ENCODE measurements at regions not wholly inside any gene's neighbourhood (a gene's known extent, or its start where the extent isn't known, plus 50 kb on each side); places are given as distances from the start of the nearest gene placed in this dataset.

GRCh38 chr10:108392286-108392685, 1227.8 kb upstream of the SORCS1 start:
- H3K27me3 ChIP-seq: no peaks in the 10 kb centered on the region
- intact Hi-C loops (cut with DNase I): no loop called here
- H3K9me3 ChIP-seq: no peaks in the 10 kb centered on the region
- WGBS, 2 donors: 74 to 84% methylated on average over 1 of the region's 1 CpG
- TF ChIP-seq EP300 (IDR thresholded peaks at IDR 0.05): no peak
- TF ChIP-seq POLR2A (IDR thresholded peaks at IDR 0.05): no peak
- no peak for TF ChIP-seq POLR2AphosphoS5 (IDR thresholded peaks at IDR 0.05)
- H3K27ac ChIP-seq: no peak overlapping the region
- H3K4me1 ChIP-seq: no peaks in the 10 kb centered on the region
- H3K4me3 ChIP-seq: no peak overlapping the region
- H3K36me3 ChIP-seq: no peaks in the 10 kb centered on the region
- no peak for DNase-seq

- no peaks in the 10 kb centered on the region for H3K4me1 ChIP-seq
- DNase-seq: no peak
- H3K4me3 ChIP-seq: no peak overlapping the region
- H3K27ac ChIP-seq: no peak overlapping the region
- TF ChIP-seq CTCF (IDR thresholded peaks at IDR 0.05) (no peak), EP300 (IDR thresholded peaks at IDR 0.05) (no peak), POLR2A (IDR thresholded peaks at IDR 0.05) (no peak), POLR2AphosphoS5 (IDR thresholded peaks at IDR 0.05) (no peak)
- H3K36me3 ChIP-seq: no peaks in the 10 kb centered on the region
- intact Hi-C loops (cut with DNase I): no loop called here
- no peaks in the 10 kb centered on the region for H3K9me3 ChIP-seq
- H3K27me3 ChIP-seq: no peaks in the 10 kb centered on the region
- WGBS, 2 donors: 24 to 46% methylated on average over 1 of the region's 1 CpG
Measured at GRCh38 chr10:108388706-108389105, 1224.2 kb upstream of the SORCS1 start.

GRCh38 chr10:108385963-108386362, 1221.5 kb upstream of the SORCS1 start:
- 75 to 78% methylated on average over 3 of the region's 3 CpGs for WGBS, 2 donors

GRCh38 chr10:108384378-108384777, 1219.9 kb upstream of the SORCS1 start:
- Histone ChIP-seq H3K27ac (no peak overlapping the region), H3K4me1 (no peaks in the 10 kb centered on the region), H3K27me3 (no peaks in the 10 kb centered on the region), H3K36me3 (no peaks in the 10 kb centered on the region), H3K4me3 (no peak overlapping the region), H3K9me3 (no peaks in the 10 kb centered on the region)
- TF ChIP-seq CTCF (IDR thresholded peaks at IDR 0.05) (no peak), EP300 (IDR thresholded peaks at IDR 0.05) (no peak), POLR2A (IDR thresholded peaks at IDR 0.05) (no peak), POLR2AphosphoS5 (IDR thresholded peaks at IDR 0.05) (no peak)
- DNase-seq: no peak
- intact Hi-C loops (cut with DNase I): no loop called here
- WGBS, 2 donors: 66 to 82% methylated on average over 1 of the region's 1 CpG

More at GRCh38 chr10:108385963-108386362, 1221.5 kb upstream of the SORCS1 start:
- H3K36me3 ChIP-seq: no peaks in the 10 kb centered on the region
- no peaks in the 10 kb centered on the region for H3K9me3 ChIP-seq
- TF ChIP-seq POLR2AphosphoS5 (IDR thresholded peaks at IDR 0.05) (no peak), POLR2A (IDR thresholded peaks at IDR 0.05) (no peak)
- H3K27ac ChIP-seq: no peak overlapping the region
- H3K27me3 ChIP-seq: no peaks in the 10 kb centered on the region
- no peak overlapping the region for H3K4me3 ChIP-seq
- no peaks in the 10 kb centered on the region for H3K4me1 ChIP-seq
- no peak for DNase-seq
- intact Hi-C loops (cut with DNase I): no loop called here

- Histone ChIP-seq H3K4me1 (no peaks in the 10 kb centered on the region), H3K9me3 (no peaks in the 10 kb centered on the region), H3K4me3 (no peak overlapping the region), H3K36me3 (no peaks in the 10 kb centered on the region), H3K27ac (no peak overlapping the region), H3K27me3 (no peaks in the 10 kb centered on the region)
- DNase-seq: no peak
- intact Hi-C loops (cut with DNase I): no loop called here
- TF ChIP-seq EP300 (IDR thresholded peaks at IDR 0.05) (no peak), POLR2AphosphoS5 (IDR thresholded peaks at IDR 0.05) (no peak), CTCF (IDR thresholded peaks at IDR 0.05) (no peak), POLR2A (IDR thresholded peaks at IDR 0.05) (no peak)
Measured at GRCh38 chr10:108378779-108379178, 1214.3 kb upstream of the SORCS1 start.

GRCh38 chr10:108375691-108376090, 1211.2 kb upstream of the SORCS1 start:
- no peak for DNase-seq
- Histone ChIP-seq H3K27me3 (no peaks in the 10 kb centered on the region), H3K4me3 (no peak overlapping the region), H3K4me1 (no peaks in the 10 kb centered on the region), H3K9me3 (no peaks in the 10 kb centered on the region), H3K27ac (no peak overlapping the region), H3K36me3 (no peaks in the 10 kb centered on the region)
- intact Hi-C loops (cut with DNase I): no loop called here
- TF ChIP-seq CTCF (IDR thresholded peaks at IDR 0.05) (no peak), EP300 (IDR thresholded peaks at IDR 0.05) (no peak), POLR2A (IDR thresholded peaks at IDR 0.05) (no peak), POLR2AphosphoS5 (IDR thresholded peaks at IDR 0.05) (no peak)
